RKO (cell line): ENCODE measurements at regions not wholly inside any gene's neighbourhood (a gene's known extent, or its start where the extent isn't known, plus 50 kb on each side); places are given as distances from the start of the nearest gene placed in this dataset.
"Not testable (repeated sequence)": the region's sequence is repeated elsewhere in the genome, so short reads cannot be mapped to it uniquely, and the experiment has no call there.

Source experiments
- DNase-seq: peaks from one replicate; pipeline ENCODE4 v3.0.0-alpha.2; 2016; ENCODE audit warnings: low spot score

GRCh38 chr3:6709178-6709577 is 151.7 kb upstream of the GRM7 start:
- no peak for DNase-seq

- DNase-seq, result no peak
Observed at GRCh38 chr3:6714962-6715361, 146.0 kb upstream of the GRM7 start.

GRCh38 chr3:6716420-6716819 is 144.5 kb upstream of the GRM7 start:
- DNase-seq, result no peak

- DNase-seq, result no peak
Observed at GRCh38 chr3:6717026-6717943, 143.6 kb upstream of the GRM7 start.

- no peak for DNase-seq
Observed at GRCh38 chr3:6719999-6720398, 140.9 kb upstream of the GRM7 start.

- DNase-seq, result no peak
Observed at GRCh38 chr3:6721491-6721890, 139.4 kb upstream of the GRM7 start.

GRCh38 chr3:6723205-6723604 is 137.7 kb upstream of the GRM7 start:
- no peak for DNase-seq

GRCh38 chr3:6726811-6727210 is 134.1 kb upstream of the GRM7 start:
- no peak for DNase-seq

GRCh38 chr3:6732807-6733206 is 128.1 kb upstream of the GRM7 start:
- DNase-seq, result no peak

GRCh38 chr3:6733699-6734394 is 127.1 kb upstream of the GRM7 start:
- no peak for DNase-seq

- DNase-seq, result no peak
Observed at GRCh38 chr3:6734395-6734746, 126.5 kb upstream of the GRM7 start.

GRCh38 chr3:6736836-6737629 is 123.9 kb upstream of the GRM7 start:
- DNase-seq, result no peak

- DNase-seq, result no peak
Observed at GRCh38 chr3:6737630-6738029, 123.3 kb upstream of the GRM7 start.

GRCh38 chr3:6739288-6739687 is 121.6 kb upstream of the GRM7 start:
- DNase-seq, result no peak

- no peak for DNase-seq
Observed at GRCh38 chr3:6743067-6743720, 117.7 kb upstream of the GRM7 start.

GRCh38 chr3:6746443-6746842 is 114.5 kb upstream of the GRM7 start:
- no peak for DNase-seq

- DNase-seq, result no peak
Observed at GRCh38 chr3:6747017-6747416, 113.9 kb upstream of the GRM7 start.

GRCh38 chr3:6750782-6751181 is 110.1 kb upstream of the GRM7 start:
- DNase-seq, result no peak

- DNase-seq, result no peak
Observed at GRCh38 chr3:6753536-6753935, 107.4 kb upstream of the GRM7 start.

- DNase-seq, result not testable (repeated sequence)
Observed at GRCh38 chr3:6769532-6770396, 91.2 kb upstream of the GRM7 start.

GRCh38 chr3:6770397-6770690 is 90.6 kb upstream of the GRM7 start:
- DNase-seq, result no peak
